ENCODE measurements at regions not wholly inside any gene's neighbourhood (a gene's known extent, or its start where the extent isn't known, plus 50 kb on each side); places are given as distances from the start of the nearest gene placed in this dataset.

- H4K20me1 ChIP-seq (ENCODE audit: insufficient read depth): no peaks in the 10 kb centered on the region; the same call in 1 of the 2 replicates
- DNase-seq (ENCODE audit: low read depth, low spot score) (no peak), ATAC-seq (no peak)
- no peak overlapping the region for H3K4me2 ChIP-seq (ENCODE audit: low read length)
- H2AFZ ChIP-seq (ENCODE audit: low read depth, low read length, poor library complexity, severe bottlenecking): no peak overlapping the region
- H3K9me3 ChIP-seq (ENCODE audit: control insufficient read depth in 1 of 2, insufficient read depth in 1 of 2, low read depth in 1 of 2, low read length in 2 of 2): no peaks in the 10 kb centered on the region
- no peaks in the 10 kb centered on the region for H3K27me3 ChIP-seq (ENCODE audit: insufficient read depth, low read length)
- no peak overlapping the region for H3K27ac ChIP-seq (ENCODE audit: low read depth, low read length)
- H3K9ac ChIP-seq (ENCODE audit: low read length): no peak overlapping the region
- H3K79me2 ChIP-seq (ENCODE audit: insufficient read depth, low read length): no peaks in the 10 kb centered on the region
- POLR2A ChIA-PET: no interaction called here
- intact Hi-C loops (cut with micrococcal nuclease): no loop called here
- H3K4me3 ChIP-seq (replicated peaks in 1 of 2; ENCODE audit: low read depth in 1 of 2, low read length in 2 of 2): no peak overlapping the region
- CTCF ChIA-PET: no interaction called here
- no peaks in the 10 kb centered on the region for H3K4me1 ChIP-seq (ENCODE audit: control insufficient read depth in 1 of 2, insufficient read depth in 2 of 2, low read length in 2 of 2)
- RAD21 ChIA-PET (ENCODE audit: low non-redundant PET in 1 of 2, low total read pairs in 2 of 2, uncharacterized antibody in 2 of 2, unreplicated experiment in 2 of 2): no interaction called here
- no peak for TF ChIP-seq CBX3 (IDR thresholded peaks at IDR 0.05; ENCODE audit: low read depth)
- no peak for TF ChIP-seq ELF1 (IDR thresholded peaks at IDR 0.05; ENCODE audit: borderline replicate concordance, low read depth)
- TF ChIP-seq FOSL1 (IDR thresholded peaks at IDR 0.05; ENCODE audit: low read depth): no peak
- TF ChIP-seq CEBPB (IDR thresholded peaks at IDR 0.05; ENCODE audit: low read depth): no peak
- TF ChIP-seq ZBTB33 (IDR thresholded peaks at IDR 0.05; ENCODE audit: extremely low read depth, insufficient replicate concordance, low read length): no peak
- no peak for TF ChIP-seq JUND (IDR thresholded peaks at IDR 0.05)
- TF ChIP-seq MAX (IDR thresholded peaks at IDR 0.05): no peak
- TF ChIP-seq POLR2AphosphoS5 (IDR thresholded peaks at IDR 0.05; ENCODE audit: low read depth, low read length): no peak
- no peak for TF ChIP-seq SRF (IDR thresholded peaks at IDR 0.05; ENCODE audit: low read depth)
- no peaks in the 10 kb centered on the region for H3K9me2 ChIP-seq (ENCODE audit: insufficient read depth)
- no TSS peak for BruUV-seq (replicated peaks)
- no peaks in the 10 kb centered on the region for H3K36me3 ChIP-seq (ENCODE audit: control insufficient read depth in 1 of 2, insufficient read depth in 2 of 2, low read length in 2 of 2)
Observed at GRCh38 chr6:56311533-56312448, 64.4 kb upstream of the COL21A1 start.

All from HCT116 (cell line).